ENCODE measurements at regions not wholly inside any gene's neighbourhood (a gene's known extent, or its start where the extent isn't known, plus 50 kb on each side); places are given as distances from the start of the nearest gene placed in this dataset.

- H3K9me2 ChIP-seq (ENCODE audit: insufficient read depth), result no peaks in the 10 kb centered on the region
- no peak for ATAC-seq
- ChIA-PET RAD21 (ENCODE audit: low non-redundant PET in 1 of 2, low total read pairs in 2 of 2, uncharacterized antibody in 2 of 2, unreplicated experiment in 2 of 2) (no interaction called here), POLR2A (no interaction called here), CTCF (no interaction called here)
- H2AFZ ChIP-seq (ENCODE audit: low read depth, low read length, poor library complexity, severe bottlenecking), result no peak overlapping the region
- TF ChIP-seq SP1 (IDR thresholded peaks at IDR 0.05; ENCODE audit: low read depth), result no peak
- no peak for TF ChIP-seq REST (IDR thresholded peaks at IDR 0.05; ENCODE audit: low read depth)
- no peak for TF ChIP-seq CBX3 (IDR thresholded peaks at IDR 0.05; ENCODE audit: low read depth)
- TF ChIP-seq POLR2AphosphoS5 (IDR thresholded peaks at IDR 0.05; ENCODE audit: low read depth, low read length), result no peak
- 0 out of 6 replicates have a peak, but pooled peaks of 1 of the 3 experiments have one; percentile 10 for TF ChIP-seq CTCF (IDR thresholded peaks at IDR 0.05 in 2 of 3, conservative IDR thresholded peaks at IDR 0.05 in 1 of 3; ENCODE audit: borderline replicate concordance in 1 of 3, insufficient read depth in 1 of 3, low read depth in 2 of 3, low read length in 2 of 3)
- no peak for TF ChIP-seq TCF7L2 (IDR thresholded peaks at IDR 0.05; ENCODE audit: borderline replicate concordance, extremely low read depth, insufficient read depth, insufficient read length)
- TF ChIP-seq ELF1 (IDR thresholded peaks at IDR 0.05; ENCODE audit: borderline replicate concordance, low read depth), result no peak
- intact Hi-C loops (cut with micrococcal nuclease), result no loop called here
- no peaks in the 10 kb centered on the region for H3K9me3 ChIP-seq (ENCODE audit: control insufficient read depth in 1 of 2, insufficient read depth in 1 of 2, low read depth in 1 of 2, low read length in 2 of 2)
- no peak for DNase-seq (ENCODE audit: low read depth, low spot score)
- no peaks in the 10 kb centered on the region for H4K20me1 ChIP-seq (ENCODE audit: insufficient read depth)
- no peaks in the 10 kb centered on the region for H3K4me1 ChIP-seq (ENCODE audit: control insufficient read depth in 1 of 2, insufficient read depth in 2 of 2, low read length in 2 of 2)
- H3K79me2 ChIP-seq (ENCODE audit: insufficient read depth, low read length), result peaks cover 8% of the 10 kb centered on the region
- no TSS peak for BruUV-seq (replicated peaks)
- no peak overlapping the region for H3K4me3 ChIP-seq (replicated peaks in 1 of 2; ENCODE audit: low read depth in 1 of 2, low read length in 2 of 2)
- H3K36me3 ChIP-seq (ENCODE audit: control insufficient read depth in 1 of 2, insufficient read depth in 2 of 2, low read length in 2 of 2), result no peaks in the 10 kb centered on the region; a peak in 1 of 4 replicates
- H3K9ac ChIP-seq (ENCODE audit: low read length), result no peak overlapping the region
- H3K27ac ChIP-seq (ENCODE audit: low read depth, low read length), result no peak overlapping the region
- no peaks in the 10 kb centered on the region for H3K27me3 ChIP-seq (ENCODE audit: insufficient read depth, low read length)
- H3K4me2 ChIP-seq (ENCODE audit: low read length), result no peak overlapping the region
Observed at GRCh38 chrX:74232859-74233258, 71.1 kb upstream of the ZCCHC13 start.
